ENCODE measurements at regions not wholly inside any gene's neighbourhood (a gene's known extent, or its start where the extent isn't known, plus 50 kb on each side); places are given as distances from the start of the nearest gene placed in this dataset.
A peak's percentile ranks its signal among the peaks of the same experiment; 100 is the strongest.

DNA sequence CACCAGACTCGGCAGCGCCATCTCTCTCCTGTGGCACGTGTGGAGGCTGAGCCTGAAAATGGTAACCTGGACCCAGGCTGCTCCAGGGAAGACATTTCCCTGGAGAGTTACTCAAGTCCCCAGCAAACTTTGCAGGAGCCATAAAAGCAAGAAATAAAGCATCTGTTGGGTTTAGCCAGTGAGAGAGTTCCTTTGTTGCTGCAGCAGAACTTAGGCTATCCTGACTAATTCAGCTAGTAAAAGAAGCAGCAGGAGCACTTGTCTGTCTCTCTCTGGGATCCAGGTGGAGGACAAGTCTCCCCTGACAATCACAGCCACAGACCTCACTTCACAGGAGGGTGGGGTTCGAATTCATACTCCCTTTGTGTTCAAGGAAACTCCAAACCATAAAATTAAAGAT, 79.2 kb upstream of the DIO3 start:
- CTCF ChIA-PET: no interaction called here
- DNase-seq (no peak), ATAC-seq (replicated peaks in 1 of 4) (no peak)
- H3K4me3 ChIP-seq (ENCODE audit: control insufficient read depth in 1 of 2, extremely low read depth in 1 of 2, low read length in 1 of 2): no peak overlapping the region
- no peaks in the 10 kb centered on the region for H3K4me1 ChIP-seq (ENCODE audit: control insufficient read depth in 1 of 2, extremely low read depth in 1 of 2, insufficient read depth in 2 of 2, low read length in 2 of 2)
- H3K9me3 Mint-ChIP-seq: peaks cover 13 to 34% (median 17%) of the 10 kb centered on the region in 3 donors
- no peaks in the 10 kb centered on the region for H3K36me3 Mint-ChIP-seq
- H3K4me1 Mint-ChIP-seq: no peaks in the 10 kb centered on the region
- no peak overlapping the region for H3K4me3 Mint-ChIP-seq
- no peak overlapping the region for H3K27ac ChIP-seq (ENCODE audit: low read length)
- peaks cover 0 to 32% of the 10 kb centered on the region in 2 experiments for H3K27me3 ChIP-seq (replicated peaks in 1 of 2; ENCODE audit: control insufficient read depth in 2 of 2, extremely low read depth in 1 of 2, insufficient read depth in 2 of 2, low read length in 1 of 2)
- H3K9me3 ChIP-seq: peaks cover 3% of the 10 kb centered on the region
- no CpG with 5 or more reads among the region's 4 CpGs for WGBS (ENCODE audit: insufficient coverage)
- peaks cover 24 to 32% of the 10 kb centered on the region in 2 donors for H3K27me3 Mint-ChIP-seq
- no peaks in the 10 kb centered on the region for H3K36me3 ChIP-seq (ENCODE audit: control insufficient read depth in 2 of 2, extremely low read depth in 1 of 2, insufficient read depth in 1 of 2, low read length in 1 of 2)
- POLR2A ChIA-PET: no interaction called here
- H3K27ac Mint-ChIP-seq: no peak overlapping the region

DNA sequence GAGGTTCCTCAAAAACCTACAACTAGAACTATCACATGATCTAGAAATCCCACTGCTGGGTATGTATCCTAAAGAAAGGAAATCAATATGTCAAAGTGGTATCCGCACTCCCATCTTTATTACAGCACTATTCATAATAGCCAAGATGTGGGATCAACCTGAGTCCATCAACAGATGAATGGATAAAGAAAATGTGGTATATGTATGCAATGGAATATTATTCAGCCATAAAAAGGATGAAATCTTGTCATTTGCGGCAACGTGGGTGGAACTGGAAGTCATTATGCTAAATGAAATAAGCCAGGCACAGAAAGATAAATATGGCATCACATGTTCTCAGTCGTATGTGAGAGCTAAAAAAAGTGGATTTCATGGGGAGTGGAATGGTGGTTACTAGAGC, 77.5 kb upstream of the DIO3 start:
- Histone ChIP-seq H3K4me3 (ENCODE audit: control insufficient read depth in 1 of 2, extremely low read depth in 1 of 2, low read length in 1 of 2) (no peak overlapping the region), H3K4me1 (ENCODE audit: control insufficient read depth in 1 of 2, extremely low read depth in 1 of 2, insufficient read depth in 2 of 2, low read length in 2 of 2) (no peaks in the 10 kb centered on the region), H3K36me3 (ENCODE audit: control insufficient read depth in 2 of 2, extremely low read depth in 1 of 2, insufficient read depth in 1 of 2, low read length in 1 of 2) (no peaks in the 10 kb centered on the region), H3K27me3 (replicated peaks in 1 of 2; ENCODE audit: control insufficient read depth in 2 of 2, extremely low read depth in 1 of 2, insufficient read depth in 2 of 2, low read length in 1 of 2) (peaks cover 0 to 23% of the 10 kb centered on the region in 2 experiments), H3K9me3 (peaks cover 3% of the 10 kb centered on the region), H3K27ac (ENCODE audit: low read length) (no peak overlapping the region)
- Mint-ChIP-seq H3K36me3 (no peaks in the 10 kb centered on the region), H3K9me3 (peaks cover 13 to 44% (median 17%) of the 10 kb centered on the region in 3 donors), H3K27me3 (peaks cover 34 to 42% of the 10 kb centered on the region in 2 donors), H3K27ac (no peak overlapping the region), H3K4me3 (no peak overlapping the region), H3K4me1 (no peaks in the 10 kb centered on the region)
- ChIA-PET CTCF (interaction anchor here in 1 of 2 donors (0.5 kb wide), 1 partner anchor 650 kb away, joined by 6 read pairs; no protein-coding TSS in a partner anchor), POLR2A (no interaction called here)
- ATAC-seq (replicated peaks in 1 of 4) (no peak), DNase-seq (no peak)
- 97% methylated on average over 3 of the region's 4 CpGs for WGBS (ENCODE audit: insufficient coverage)

- Mint-ChIP-seq H3K9me3 (peaks cover 4 to 28% (median 4%) of the 10 kb centered on the region in 3 donors), H3K27me3 (peaks cover 39 to 43% of the 10 kb centered on the region in 2 donors)
Measured at GRCh38 chr14:101489092-101489760, 72.1 kb upstream of the DIO3 start.

GRCh38 chr14:101490771-101491170, 70.5 kb upstream of the DIO3 start:
- DNase-seq: no peak
- POLR2A ChIA-PET: no interaction called here
- ATAC-seq (replicated peaks in 1 of 4): no peak
- Histone ChIP-seq H3K27me3 (replicated peaks in 1 of 2; ENCODE audit: control insufficient read depth in 2 of 2, extremely low read depth in 1 of 2, insufficient read depth in 2 of 2, low read length in 1 of 2) (peaks cover 0 to 34% of the 10 kb centered on the region in 2 experiments), H3K4me3 (ENCODE audit: control insufficient read depth in 1 of 2, extremely low read depth in 1 of 2, low read length in 1 of 2) (no peak overlapping the region), H3K27ac (ENCODE audit: low read length) (no peak overlapping the region), H3K9me3 (no peaks in the 10 kb centered on the region), H3K36me3 (ENCODE audit: control insufficient read depth in 2 of 2, extremely low read depth in 1 of 2, insufficient read depth in 1 of 2, low read length in 1 of 2) (no peaks in the 10 kb centered on the region), H3K4me1 (ENCODE audit: control insufficient read depth in 1 of 2, extremely low read depth in 1 of 2, insufficient read depth in 2 of 2, low read length in 2 of 2) (no peaks in the 10 kb centered on the region)
- Mint-ChIP-seq H3K27me3 (peaks cover 43 to 48% of the 10 kb centered on the region in 2 donors), H3K4me1 (no peaks in the 10 kb centered on the region), H3K4me3 (no peak overlapping the region), H3K9me3 (peaks cover 4 to 25% (median 4%) of the 10 kb centered on the region in 3 donors), H3K27ac (no peak overlapping the region), H3K36me3 (no peaks in the 10 kb centered on the region)
- WGBS (ENCODE audit: insufficient coverage): 73% methylated on average over 6 of the region's 9 CpGs
- CTCF ChIA-PET: no interaction called here

More at GRCh38 chr14:101489092-101489760, 72.1 kb upstream of the DIO3 start:
- Histone ChIP-seq H3K27ac (ENCODE audit: low read length) (no peak overlapping the region), H3K9me3 (no peaks in the 10 kb centered on the region), H3K4me3 (ENCODE audit: control insufficient read depth in 1 of 2, extremely low read depth in 1 of 2, low read length in 1 of 2) (no peak overlapping the region), H3K4me1 (ENCODE audit: control insufficient read depth in 1 of 2, extremely low read depth in 1 of 2, insufficient read depth in 2 of 2, low read length in 2 of 2) (no peaks in the 10 kb centered on the region), H3K27me3 (replicated peaks in 1 of 2; ENCODE audit: control insufficient read depth in 2 of 2, extremely low read depth in 1 of 2, insufficient read depth in 2 of 2, low read length in 1 of 2) (peaks cover 0 to 32% of the 10 kb centered on the region in 2 experiments), H3K36me3 (ENCODE audit: control insufficient read depth in 2 of 2, extremely low read depth in 1 of 2, insufficient read depth in 1 of 2, low read length in 1 of 2) (no peaks in the 10 kb centered on the region)
- no peak for ATAC-seq (replicated peaks in 1 of 4)
- no peaks in the 10 kb centered on the region for H3K36me3 Mint-ChIP-seq
- no peak overlapping the region for H3K4me3 Mint-ChIP-seq
- POLR2A ChIA-PET: no interaction called here
- H3K4me1 Mint-ChIP-seq: no peaks in the 10 kb centered on the region
- DNase-seq: no peak
- no peak overlapping the region for H3K27ac Mint-ChIP-seq
- CTCF ChIA-PET: interaction anchor here in 1 of 2 donors (0.6 kb wide), 1 partner anchor 146 kb away, joined by 4 read pairs; no protein-coding TSS in a partner anchor
- 92% methylated on average over 5 of the region's 9 CpGs for WGBS (ENCODE audit: insufficient coverage)

- no peak overlapping the region for H3K4me3 Mint-ChIP-seq
- ATAC-seq (replicated peaks in 1 of 4) (no peak), DNase-seq (no peak)
- CTCF ChIA-PET: interaction anchor here in 1 of 2 donors (0.7 kb wide), 1 partner anchor 31 kb away, joined by 9 read pairs; no protein-coding TSS in a partner anchor
- no peaks in the 10 kb centered on the region for H3K36me3 Mint-ChIP-seq
- POLR2A ChIA-PET: no interaction called here
- Histone ChIP-seq H3K4me1 (ENCODE audit: control insufficient read depth in 1 of 2, extremely low read depth in 1 of 2, insufficient read depth in 2 of 2, low read length in 2 of 2) (no peaks in the 10 kb centered on the region), H3K27me3 (replicated peaks in 1 of 2; ENCODE audit: control insufficient read depth in 2 of 2, extremely low read depth in 1 of 2, insufficient read depth in 2 of 2, low read length in 1 of 2) (peaks cover 0 to 37% of the 10 kb centered on the region in 2 experiments), H3K36me3 (ENCODE audit: control insufficient read depth in 2 of 2, extremely low read depth in 1 of 2, insufficient read depth in 1 of 2, low read length in 1 of 2) (no peaks in the 10 kb centered on the region), H3K9me3 (no peaks in the 10 kb centered on the region), H3K4me3 (ENCODE audit: control insufficient read depth in 1 of 2, extremely low read depth in 1 of 2, low read length in 1 of 2) (no peak overlapping the region), H3K27ac (ENCODE audit: low read length) (no peak overlapping the region)
- peaks cover 44 to 52% of the 10 kb centered on the region in 2 donors for H3K27me3 Mint-ChIP-seq
- H3K4me1 Mint-ChIP-seq: no peaks in the 10 kb centered on the region
- WGBS (ENCODE audit: insufficient coverage): 88% methylated on average over 4 of the region's 12 CpGs
- no peak overlapping the region for H3K27ac Mint-ChIP-seq
- H3K9me3 Mint-ChIP-seq: peaks cover 2 to 16% (median 3%) of the 10 kb centered on the region in 3 donors
Measured at GRCh38 chr14:101491841-101492240, 69.5 kb upstream of the DIO3 start.

GRCh38 chr14:101492716-101493115, 68.6 kb upstream of the DIO3 start:
- ATAC-seq (replicated peaks in 1 of 4): no peak
- Histone ChIP-seq H3K36me3 (ENCODE audit: control insufficient read depth in 2 of 2, extremely low read depth in 1 of 2, insufficient read depth in 1 of 2, low read length in 1 of 2) (no peaks in the 10 kb centered on the region), H3K27ac (ENCODE audit: low read length) (no peak overlapping the region), H3K9me3 (no peaks in the 10 kb centered on the region), H3K4me3 (ENCODE audit: control insufficient read depth in 1 of 2, extremely low read depth in 1 of 2, low read length in 1 of 2) (no peak overlapping the region), H3K27me3 (replicated peaks in 1 of 2; ENCODE audit: control insufficient read depth in 2 of 2, extremely low read depth in 1 of 2, insufficient read depth in 2 of 2, low read length in 1 of 2) (peaks cover 0 to 38% of the 10 kb centered on the region in 2 experiments), H3K4me1 (ENCODE audit: control insufficient read depth in 1 of 2, extremely low read depth in 1 of 2, insufficient read depth in 2 of 2, low read length in 2 of 2) (no peaks in the 10 kb centered on the region)
- peaks cover 0 to 14% (median 0%) of the 10 kb centered on the region in 3 donors for H3K9me3 Mint-ChIP-seq
- peaks cover 52 to 58% of the 10 kb centered on the region in 2 donors for H3K27me3 Mint-ChIP-seq
- no peak overlapping the region for H3K4me3 Mint-ChIP-seq
- ChIA-PET CTCF (no interaction called here), POLR2A (no interaction called here)
- H3K36me3 Mint-ChIP-seq: no peaks in the 10 kb centered on the region
- no peak overlapping the region for H3K27ac Mint-ChIP-seq
- WGBS (ENCODE audit: insufficient coverage): 87% methylated on average over 14 of the region's 15 CpGs
- no peaks in the 10 kb centered on the region for H3K4me1 Mint-ChIP-seq
- DNase-seq: peak in 1 of 35 experiments; percentile 16

Data from T-cell (primary cell).